ENCODE measurements at regions not wholly inside any gene's neighbourhood (a gene's known extent, or its start where the extent isn't known, plus 50 kb on each side); places are given as distances from the start of the nearest gene placed in this dataset.

- Histone ChIP-seq H3K4me1 (ENCODE audit: insufficient read depth, low read length) (no peaks in the 10 kb centered on the region), H3K27me3 (ENCODE audit: insufficient read depth, low read length) (peaks cover 5% of the 10 kb centered on the region), H3K9me3 (ENCODE audit: low read length) (no peaks in the 10 kb centered on the region), H3K4me3 (ENCODE audit: low read length) (no peak overlapping the region), H2AFZ (ENCODE audit: low read depth, low read length) (no peak overlapping the region), H3K36me3 (ENCODE audit: insufficient read depth, low read length) (no peaks in the 10 kb centered on the region)
These were observed 111.7 kb upstream of the IRS2 start for GRCh38 chr13:109897988-109898624.

GRCh38 chr13:109892101-109892500, 105.7 kb upstream of the IRS2 start:
- Histone ChIP-seq H3K9me3 (ENCODE audit: low read length) (no peaks in the 10 kb centered on the region), H2AFZ (ENCODE audit: low read depth, low read length) (no peak overlapping the region), H3K36me3 (ENCODE audit: insufficient read depth, low read length) (no peaks in the 10 kb centered on the region), H3K4me1 (ENCODE audit: insufficient read depth, low read length) (no peaks in the 10 kb centered on the region), H3K27me3 (ENCODE audit: insufficient read depth, low read length) (no peaks in the 10 kb centered on the region), H3K4me3 (ENCODE audit: low read length) (no peak overlapping the region)

- H3K36me3 ChIP-seq (ENCODE audit: insufficient read depth, low read length) = no peaks in the 10 kb centered on the region
- H3K27me3 ChIP-seq (ENCODE audit: insufficient read depth, low read length) = no peaks in the 10 kb centered on the region
- H3K4me1 ChIP-seq (ENCODE audit: insufficient read depth, low read length) = no peaks in the 10 kb centered on the region
- H3K4me3 ChIP-seq (ENCODE audit: low read length) = no peak overlapping the region
- no peaks in the 10 kb centered on the region for H3K9me3 ChIP-seq (ENCODE audit: low read length)
- H2AFZ ChIP-seq (ENCODE audit: low read depth, low read length) = no peak overlapping the region
These were observed 98.9 kb upstream of the IRS2 start for GRCh38 chr13:109885235-109885634.

GRCh38 chr13:109884462-109884861, 98.1 kb upstream of the IRS2 start:
- Histone ChIP-seq H3K36me3 (ENCODE audit: insufficient read depth, low read length) (no peaks in the 10 kb centered on the region), H3K27me3 (ENCODE audit: insufficient read depth, low read length) (no peaks in the 10 kb centered on the region), H3K4me1 (ENCODE audit: insufficient read depth, low read length) (no peaks in the 10 kb centered on the region), H2AFZ (ENCODE audit: low read depth, low read length) (no peak overlapping the region), H3K4me3 (ENCODE audit: low read length) (no peak overlapping the region), H3K9me3 (ENCODE audit: low read length) (no peaks in the 10 kb centered on the region)

GRCh38 chr13:109883181-109884180, 97.1 kb upstream of the IRS2 start:
- H2AFZ ChIP-seq (ENCODE audit: low read depth, low read length) = no peak overlapping the region
- H3K4me3 ChIP-seq (ENCODE audit: low read length) = no peak overlapping the region
- H3K9me3 ChIP-seq (ENCODE audit: low read length) = no peaks in the 10 kb centered on the region
- no peaks in the 10 kb centered on the region for H3K4me1 ChIP-seq (ENCODE audit: insufficient read depth, low read length)
- no peaks in the 10 kb centered on the region for H3K27me3 ChIP-seq (ENCODE audit: insufficient read depth, low read length)
- H3K36me3 ChIP-seq (ENCODE audit: insufficient read depth, low read length) = no peaks in the 10 kb centered on the region

- H3K36me3 ChIP-seq (ENCODE audit: insufficient read depth, low read length) = no peaks in the 10 kb centered on the region
- no peak overlapping the region for H3K4me3 ChIP-seq (ENCODE audit: low read length)
- no peak overlapping the region for H2AFZ ChIP-seq (ENCODE audit: low read depth, low read length)
These were observed 95.7 kb upstream of the IRS2 start for GRCh38 chr13:109881961-109882558.

GRCh38 chr13:109881347-109881725, 95.0 kb upstream of the IRS2 start:
- H3K27me3 ChIP-seq (ENCODE audit: insufficient read depth, low read length) = no peaks in the 10 kb centered on the region
- no peak overlapping the region for H3K4me3 ChIP-seq (ENCODE audit: low read length)
- H3K4me1 ChIP-seq (ENCODE audit: insufficient read depth, low read length) = no peaks in the 10 kb centered on the region
- no peaks in the 10 kb centered on the region for H3K9me3 ChIP-seq (ENCODE audit: low read length)
- H2AFZ ChIP-seq (ENCODE audit: low read depth, low read length) = no peak overlapping the region
- H3K36me3 ChIP-seq (ENCODE audit: insufficient read depth, low read length) = no peaks in the 10 kb centered on the region

More at GRCh38 chr13:109881961-109882558, 95.7 kb upstream of the IRS2 start:
- Histone ChIP-seq H3K27me3 (ENCODE audit: insufficient read depth, low read length) (no peaks in the 10 kb centered on the region), H3K4me1 (ENCODE audit: insufficient read depth, low read length) (no peaks in the 10 kb centered on the region), H3K9me3 (ENCODE audit: low read length) (no peaks in the 10 kb centered on the region)

GRCh38 chr13:109880371-109881346, 94.3 kb upstream of the IRS2 start:
- Histone ChIP-seq H3K4me1 (ENCODE audit: insufficient read depth, low read length) (no peaks in the 10 kb centered on the region), H3K36me3 (ENCODE audit: insufficient read depth, low read length) (no peaks in the 10 kb centered on the region), H3K4me3 (ENCODE audit: low read length) (no peak overlapping the region), H3K27me3 (ENCODE audit: insufficient read depth, low read length) (no peaks in the 10 kb centered on the region), H2AFZ (ENCODE audit: low read depth, low read length) (no peak overlapping the region), H3K9me3 (ENCODE audit: low read length) (no peaks in the 10 kb centered on the region)

GRCh38 chr13:109879338-109879737, 93.0 kb upstream of the IRS2 start:
- H3K4me3 ChIP-seq (ENCODE audit: low read length) = no peak overlapping the region
- H3K36me3 ChIP-seq (ENCODE audit: insufficient read depth, low read length) = no peaks in the 10 kb centered on the region

GRCh38 chr13:109877809-109878208, 91.4 kb upstream of the IRS2 start:
- Histone ChIP-seq H2AFZ (ENCODE audit: low read depth, low read length) (no peak overlapping the region), H3K36me3 (ENCODE audit: insufficient read depth, low read length) (no peaks in the 10 kb centered on the region), H3K27me3 (ENCODE audit: insufficient read depth, low read length) (peaks cover 4% of the 10 kb centered on the region), H3K4me1 (ENCODE audit: insufficient read depth, low read length) (no peaks in the 10 kb centered on the region), H3K9me3 (ENCODE audit: low read length) (no peaks in the 10 kb centered on the region), H3K4me3 (ENCODE audit: low read length) (no peak overlapping the region)

More at GRCh38 chr13:109879338-109879737, 93.0 kb upstream of the IRS2 start:
- Histone ChIP-seq H3K27me3 (ENCODE audit: insufficient read depth, low read length) (no peaks in the 10 kb centered on the region), H3K9me3 (ENCODE audit: low read length) (no peaks in the 10 kb centered on the region), H2AFZ (ENCODE audit: low read depth, low read length) (no peak overlapping the region), H3K4me1 (ENCODE audit: insufficient read depth, low read length) (no peaks in the 10 kb centered on the region)

GRCh38 chr13:109875746-109876145, 89.4 kb upstream of the IRS2 start:
- H2AFZ ChIP-seq (ENCODE audit: low read depth, low read length) = no peak overlapping the region
- no peaks in the 10 kb centered on the region for H3K4me1 ChIP-seq (ENCODE audit: insufficient read depth, low read length)
- peaks cover 4% of the 10 kb centered on the region for H3K27me3 ChIP-seq (ENCODE audit: insufficient read depth, low read length)
- no peak overlapping the region for H3K4me3 ChIP-seq (ENCODE audit: low read length)
- H3K9me3 ChIP-seq (ENCODE audit: low read length) = no peaks in the 10 kb centered on the region
- H3K36me3 ChIP-seq (ENCODE audit: insufficient read depth, low read length) = no peaks in the 10 kb centered on the region

All from neuron (in vitro differentiated cells).